ENCODE measurements at regions not wholly inside any gene's neighbourhood (a gene's known extent, or its start where the extent isn't known, plus 50 kb on each side); places are given as distances from the start of the nearest gene placed in this dataset.

DNA sequence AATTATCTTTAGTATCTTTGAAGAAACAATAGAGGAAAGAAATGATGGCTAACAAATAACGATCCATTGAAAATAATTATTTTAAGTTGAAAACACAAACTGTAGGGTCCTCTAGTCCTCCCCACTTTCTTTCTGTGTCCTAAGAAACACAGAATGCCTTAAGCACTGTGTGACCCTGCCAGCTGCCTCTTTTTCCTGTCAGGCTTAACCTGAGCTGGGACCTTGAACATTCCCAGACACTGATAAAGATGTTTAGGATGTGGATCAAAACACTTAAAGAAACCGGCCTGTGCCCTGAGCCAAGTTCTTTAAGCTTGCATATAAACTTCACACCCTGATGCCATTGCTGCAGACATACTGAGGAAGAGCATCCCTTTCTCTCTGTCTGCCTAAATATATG lies 755.4 kb upstream of the VRK2 start:
- ChIA-PET POLR2A (no interaction called here), CTCF (interaction anchor here (1.3 kb wide), 1 partner anchor 33 kb away, joined by 3 read pairs; no protein-coding TSS in a partner anchor)
- Histone ChIP-seq H3K4me2 (ENCODE audit: insufficient read depth, low read length) (no peak overlapping the region), H3K4me3 (replicated peaks in 1 of 3; ENCODE audit: insufficient read depth in 1 of 3, low read depth in 1 of 3, low read length in 3 of 3) (no peak overlapping the region), H2AFZ (ENCODE audit: low read depth, low read length) (no peak overlapping the region), H3K9ac (replicated peaks; ENCODE audit: extremely low read depth, insufficient read depth, low read length) (no peak overlapping the region), H3K9me3 (replicated peaks; ENCODE audit: control insufficient read depth, insufficient read depth, low read length) (no peaks in the 10 kb centered on the region), H4K20me1 (replicated peaks; ENCODE audit: control insufficient read depth, extremely low read depth, insufficient read depth, low read length) (no peaks in the 10 kb centered on the region), H3K36me3 (ENCODE audit: control insufficient read depth in 2 of 2, extremely low read depth in 1 of 2, insufficient read depth in 2 of 2, low read length in 2 of 2) (no peaks in the 10 kb centered on the region), H3K9me1 (replicated peaks; ENCODE audit: control insufficient read depth, extremely low read depth, insufficient read depth, low read length) (no peaks in the 10 kb centered on the region), H3K27ac (ENCODE audit: insufficient read depth, low read depth, low read length) (no peak overlapping the region), H3K27me3 (ENCODE audit: control insufficient read depth in 2 of 2, insufficient read depth in 2 of 2, low read length in 2 of 2) (no peaks in the 10 kb centered on the region), H3K79me2 (ENCODE audit: control insufficient read depth, insufficient read depth, low read length) (no peaks in the 10 kb centered on the region), H3K4me1 (ENCODE audit: control insufficient read depth, extremely low read depth, insufficient read depth, low read length) (no peaks in the 10 kb centered on the region)
- FAIRE-seq: no peak
- dilution Hi-C loops (cut with MboI; ENCODE audit: extremely low pct_ligation_motif_present, low sequenced_read_pairs) (no loop called here), intact Hi-C loops (cut with micrococcal nuclease) (no loop called here)
- no peak for TF ChIP-seq JUN (IDR thresholded peaks at IDR 0.05; ENCODE audit: borderline replicate concordance, insufficient read depth, insufficient read length, low read depth)
- TF ChIP-seq GATA2 (IDR thresholded peaks at IDR 0.05; ENCODE audit: insufficient read depth, insufficient read length, low read depth, low read length): no peak
- peak; percentile 11 for DNase-seq (ENCODE audit: low read depth, low spot score)
- no TSS peak for BruUV-seq (replicated peaks)

DNA sequence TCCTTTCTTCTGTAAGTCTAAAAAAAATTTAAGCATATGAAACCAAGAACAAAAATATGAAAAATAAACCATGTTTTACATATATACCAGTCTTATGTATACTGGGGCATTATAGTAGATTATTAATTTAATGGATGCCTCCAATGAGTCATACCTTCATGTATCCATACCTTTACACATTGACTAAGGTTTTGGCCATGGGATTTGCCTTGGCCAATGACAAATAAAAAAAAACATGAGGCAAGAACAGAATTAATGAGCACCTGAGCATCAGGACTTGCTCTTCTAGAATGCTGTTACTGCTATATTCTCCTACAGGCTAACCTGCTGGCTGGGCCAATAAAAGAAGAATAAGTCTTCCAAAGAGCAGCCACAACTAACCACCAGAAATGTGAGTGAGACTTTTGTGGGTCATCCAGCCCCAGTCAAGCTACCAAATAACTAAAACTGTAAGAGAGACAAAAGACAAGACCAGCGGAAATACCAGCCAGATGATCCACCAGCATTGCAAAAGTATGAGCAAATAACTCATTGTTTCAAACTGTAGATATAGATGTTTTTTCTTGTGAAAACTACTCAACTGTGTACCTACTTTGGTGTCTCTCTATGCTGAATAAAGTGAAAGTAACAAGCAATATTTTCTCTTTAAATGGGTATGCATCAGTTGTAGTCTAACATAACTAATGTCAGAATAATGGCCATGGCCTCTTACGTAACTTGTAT lies 749.6 kb upstream of the VRK2 start:
- H3K9me3 ChIP-seq (replicated peaks; ENCODE audit: control insufficient read depth, insufficient read depth, low read length): no peaks in the 10 kb centered on the region
- H3K27ac ChIP-seq (ENCODE audit: insufficient read depth, low read depth, low read length): no peak overlapping the region
- H4K20me1 ChIP-seq (replicated peaks; ENCODE audit: control insufficient read depth, extremely low read depth, insufficient read depth, low read length): no peaks in the 10 kb centered on the region
- no peak for DNase-seq (ENCODE audit: low read depth, low spot score)
- H3K9me1 ChIP-seq (replicated peaks; ENCODE audit: control insufficient read depth, extremely low read depth, insufficient read depth, low read length): no peaks in the 10 kb centered on the region
- H3K9ac ChIP-seq (replicated peaks; ENCODE audit: extremely low read depth, insufficient read depth, low read length): no peak overlapping the region
- ChIA-PET POLR2A (no interaction called here), CTCF (no interaction called here)
- no peaks in the 10 kb centered on the region for H3K36me3 ChIP-seq (ENCODE audit: control insufficient read depth in 2 of 2, extremely low read depth in 1 of 2, insufficient read depth in 2 of 2, low read length in 2 of 2)
- BruUV-seq (replicated peaks): no TSS peak
- no peak overlapping the region for H3K4me2 ChIP-seq (ENCODE audit: insufficient read depth, low read length)
- no peaks in the 10 kb centered on the region for H3K27me3 ChIP-seq (ENCODE audit: control insufficient read depth in 2 of 2, insufficient read depth in 2 of 2, low read length in 2 of 2)
- intact Hi-C loops (cut with micrococcal nuclease): no loop called here
- TF ChIP-seq JUN (IDR thresholded peaks at IDR 0.05; ENCODE audit: borderline replicate concordance, insufficient read depth, insufficient read length, low read depth) (no peak), EZH2 (IDR thresholded peaks at IDR 0.05; ENCODE audit: borderline replicate concordance, low read depth, low read length, severe bottlenecking) (no peak), FOS (IDR thresholded peaks at IDR 0.05; ENCODE audit: borderline replicate concordance, insufficient read depth, low read length) (no peak), GATA2 (IDR thresholded peaks at IDR 0.05; ENCODE audit: insufficient read depth, insufficient read length, low read depth, low read length) (no peak), POLR2AphosphoS5 (IDR thresholded peaks at IDR 0.05; ENCODE audit: insufficient read depth, low read depth, low read length) (no peak), MYC (IDR thresholded peaks at IDR 0.05; ENCODE audit: low read depth, low read length) (no peak), POLR2A (IDR thresholded peaks at IDR 0.05; ENCODE audit: low read depth, low read length) (no peak)
- TF ChIP-seq, protein P1, sequence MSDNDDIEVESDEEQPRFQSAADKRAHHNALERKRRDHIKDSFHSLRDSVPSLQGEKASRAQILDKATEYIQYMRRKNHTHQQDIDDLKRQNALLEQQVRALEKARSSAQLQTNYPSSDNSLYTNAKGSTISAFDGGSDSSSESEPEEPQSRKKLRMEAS (IDR thresholded peaks at IDR 0.05; ENCODE audit: insufficient read depth, insufficient read length): no peak
- TF ChIP-seq, protein P2, sequence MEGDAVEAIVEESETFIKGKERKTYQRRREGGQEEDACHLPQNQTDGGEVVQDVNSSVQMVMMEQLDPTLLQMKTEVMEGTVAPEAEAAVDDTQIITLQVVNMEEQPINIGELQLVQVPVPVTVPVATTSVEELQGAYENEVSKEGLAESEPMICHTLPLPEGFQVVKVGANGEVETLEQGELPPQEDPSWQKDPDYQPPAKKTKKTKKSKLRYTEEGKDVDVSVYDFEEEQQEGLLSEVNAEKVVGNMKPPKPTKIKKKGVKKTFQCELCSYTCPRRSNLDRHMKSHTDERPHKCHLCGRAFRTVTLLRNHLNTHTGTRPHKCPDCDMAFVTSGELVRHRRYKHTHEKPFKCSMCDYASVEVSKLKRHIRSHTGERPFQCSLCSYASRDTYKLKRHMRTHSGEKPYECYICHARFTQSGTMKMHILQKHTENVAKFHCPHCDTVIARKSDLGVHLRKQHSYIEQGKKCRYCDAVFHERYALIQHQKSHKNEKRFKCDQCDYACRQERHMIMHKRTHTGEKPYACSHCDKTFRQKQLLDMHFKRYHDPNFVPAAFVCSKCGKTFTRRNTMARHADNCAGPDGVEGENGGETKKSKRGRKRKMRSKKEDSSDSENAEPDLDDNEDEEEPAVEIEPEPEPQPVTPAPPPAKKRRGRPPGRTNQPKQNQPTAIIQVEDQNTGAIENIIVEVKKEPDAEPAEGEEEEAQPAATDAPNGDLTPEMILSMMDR (IDR thresholded peaks at IDR 0.05; ENCODE audit: extremely low read depth in 1 of 2, insufficient read depth in 1 of 2, low read depth in 1 of 2, low read length in 2 of 2): no peak
- H3K4me1 ChIP-seq (ENCODE audit: control insufficient read depth, extremely low read depth, insufficient read depth, low read length): no peaks in the 10 kb centered on the region
- no peak overlapping the region for H2AFZ ChIP-seq (ENCODE audit: low read depth, low read length)
- H3K79me2 ChIP-seq (ENCODE audit: control insufficient read depth, insufficient read depth, low read length): no peaks in the 10 kb centered on the region
- dilution Hi-C loops (cut with MboI; ENCODE audit: extremely low pct_ligation_motif_present, low sequenced_read_pairs): no loop called here
- FAIRE-seq: no peak
- no peak overlapping the region for H3K4me3 ChIP-seq (replicated peaks in 1 of 3; ENCODE audit: insufficient read depth in 1 of 3, low read depth in 1 of 3, low read length in 3 of 3)

Measured in endothelial cell of umbilical vein (primary cell).